DOHH2 (cell line): ENCODE measurements at regions not wholly inside any gene's neighbourhood (a gene's known extent, or its start where the extent isn't known, plus 50 kb on each side); places are given as distances from the start of the nearest gene placed in this dataset.
"Not testable (repeated sequence)": the region's sequence is repeated elsewhere in the genome, so short reads cannot be mapped to it uniquely, and the experiment has no call there.

Source experiments
- H3F3A ChIP-seq: fragments of 200-600 bp; sonication (generic), shearing (Covaris generic); 2 replicates; pipeline ENCODE4 v1.6.0; 2016; ENCODE audit warnings: antibody characterized with exemption, mild to moderate bottlenecking; ENCODE audit not compliant: control insufficient read depth, insufficient read depth
- H3K27ac ChIP-seq: fragments of 200-600 bp; sonication (generic); 2 replicates; pipeline ENCODE4 v1.5.1; 2014; ENCODE audit warnings: low read depth, mild to moderate bottlenecking, low read length, moderate library complexity
- H3K27me3 ChIP-seq: fragments of 200-600 bp; sonication (generic); 2 replicates; pipeline ENCODE4 v1.6.1; 2014; ENCODE audit warnings: mild to moderate bottlenecking, low read length, mixed read lengths; ENCODE audit not compliant: control insufficient read depth
- H3K36me3 ChIP-seq: fragments of 200-600 bp; sonication (generic); 2 replicates; pipeline ENCODE4 v1.6.1; 2014; ENCODE audit warnings: mild to moderate bottlenecking, low read length, moderate library complexity, mixed read lengths; ENCODE audit not compliant: control insufficient read depth
- H3K4me1 ChIP-seq: fragments of 200-600 bp; sonication (generic); 2 replicates; pipeline ENCODE4 v1.6.1; 2014; ENCODE audit warnings: mild to moderate bottlenecking, low read length, mixed read lengths; ENCODE audit not compliant: control insufficient read depth
- H3K4me2 ChIP-seq: fragments of 200-600 bp; sonication (generic); 2 replicates; pipeline ENCODE4 v1.6.0; 2014; ENCODE audit warnings: mild to moderate bottlenecking, low read length, moderate library complexity
- H3K4me3 ChIP-seq: fragments of 200-600 bp; sonication (generic); 2 replicates; pipeline ENCODE4 v1.5.1; 2014; ENCODE audit warnings: mild to moderate bottlenecking, low read length, mixed read lengths
- H3K79me2 ChIP-seq: fragments of 200-600 bp; sonication (generic); 2 replicates; pipeline ENCODE4 v1.6.1; 2014; ENCODE audit warnings: mild to moderate bottlenecking, low read length, mixed read lengths; ENCODE audit not compliant: control insufficient read depth
- H3K9me2 ChIP-seq: fragments of 200-600 bp; sonication (generic); replicated peaks from 2 replicates; pipeline ENCODE4 v1.6.1; 2014; ENCODE audit warnings: mild to moderate bottlenecking, low read length, mixed read lengths; ENCODE audit not compliant: control insufficient read depth
- H3K9me3 ChIP-seq: fragments of 200-600 bp; sonication (generic); 2 replicates; pipeline ENCODE4 v1.6.1; 2014; ENCODE audit warnings: antibody characterized with exemption, low read length, mixed read lengths; ENCODE audit not compliant: control insufficient read depth, insufficient read depth
- H4K20me1 ChIP-seq: fragments of 200-600 bp; sonication (generic); 2 replicates; pipeline ENCODE4 v1.6.0; 2014; ENCODE audit warnings: low read depth, mild to moderate bottlenecking, antibody characterized with exemption, low read length, moderate library complexity; ENCODE audit not compliant: control insufficient read depth, insufficient read depth
- EZH2phosphoT487 ChIP-seq: fragments of 200-600 bp; sonication (generic); IDR thresholded peaks from 2 replicates; pipeline ENCODE4 v1.6.1; 2017; ENCODE audit warnings: borderline replicate concordance, mild to moderate bottlenecking, antibody characterized with exemption, low read length, moderate library complexity, mixed read lengths
- TF ChIP-seq, protein P1 (sequence below): fragments of 200-600 bp; sonication (generic); IDR thresholded peaks from one replicate; pipeline ENCODE4 v1.5.1; 2014; ENCODE audit warnings: antibody characterized with exemption, mild to moderate bottlenecking, low read depth, low read length; ENCODE audit not compliant: poor library complexity, severe bottlenecking

DNA sequence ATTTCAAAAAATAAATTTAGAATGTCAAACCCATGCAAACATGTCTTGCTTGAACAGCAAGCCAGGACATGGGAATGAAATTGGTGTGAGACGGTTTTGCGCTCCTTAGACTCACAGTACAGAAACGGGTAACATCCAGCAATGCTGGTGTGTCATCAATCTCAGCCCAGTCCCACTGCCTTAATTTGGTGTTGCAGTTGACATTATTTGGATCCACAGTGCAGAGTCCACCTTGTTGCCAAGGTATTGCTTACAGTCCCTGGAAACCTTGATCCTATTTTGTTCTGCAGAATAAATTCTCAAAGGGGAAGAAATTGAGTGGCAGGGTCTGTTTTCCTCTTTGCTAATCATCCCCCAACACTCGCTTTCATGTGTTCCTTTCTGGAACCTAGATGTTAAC lies 311.6 kb upstream of the MON1B start:
- Histone ChIP-seq H3K36me3 (no peaks in the 10 kb centered on the region), H3K4me1 (peaks cover 10% of the 10 kb centered on the region), H3K9me3 (peaks cover 7% of the 10 kb centered on the region; the same call in 1 of the 2 replicates), H3K4me3 (no peak overlapping the region), H3K4me2 (no peak overlapping the region), H4K20me1 (no peaks in the 10 kb centered on the region), H3F3A (no peaks in the 10 kb centered on the region), H3K27me3 (no peaks in the 10 kb centered on the region), H3K79me2 (no peaks in the 10 kb centered on the region), H3K9me2 (no peaks in the 10 kb centered on the region), H3K27ac (no peak overlapping the region)
- TF ChIP-seq, protein P1, sequence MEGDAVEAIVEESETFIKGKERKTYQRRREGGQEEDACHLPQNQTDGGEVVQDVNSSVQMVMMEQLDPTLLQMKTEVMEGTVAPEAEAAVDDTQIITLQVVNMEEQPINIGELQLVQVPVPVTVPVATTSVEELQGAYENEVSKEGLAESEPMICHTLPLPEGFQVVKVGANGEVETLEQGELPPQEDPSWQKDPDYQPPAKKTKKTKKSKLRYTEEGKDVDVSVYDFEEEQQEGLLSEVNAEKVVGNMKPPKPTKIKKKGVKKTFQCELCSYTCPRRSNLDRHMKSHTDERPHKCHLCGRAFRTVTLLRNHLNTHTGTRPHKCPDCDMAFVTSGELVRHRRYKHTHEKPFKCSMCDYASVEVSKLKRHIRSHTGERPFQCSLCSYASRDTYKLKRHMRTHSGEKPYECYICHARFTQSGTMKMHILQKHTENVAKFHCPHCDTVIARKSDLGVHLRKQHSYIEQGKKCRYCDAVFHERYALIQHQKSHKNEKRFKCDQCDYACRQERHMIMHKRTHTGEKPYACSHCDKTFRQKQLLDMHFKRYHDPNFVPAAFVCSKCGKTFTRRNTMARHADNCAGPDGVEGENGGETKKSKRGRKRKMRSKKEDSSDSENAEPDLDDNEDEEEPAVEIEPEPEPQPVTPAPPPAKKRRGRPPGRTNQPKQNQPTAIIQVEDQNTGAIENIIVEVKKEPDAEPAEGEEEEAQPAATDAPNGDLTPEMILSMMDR: no peak
- TF ChIP-seq EZH2phosphoT487: no peak

DNA sequence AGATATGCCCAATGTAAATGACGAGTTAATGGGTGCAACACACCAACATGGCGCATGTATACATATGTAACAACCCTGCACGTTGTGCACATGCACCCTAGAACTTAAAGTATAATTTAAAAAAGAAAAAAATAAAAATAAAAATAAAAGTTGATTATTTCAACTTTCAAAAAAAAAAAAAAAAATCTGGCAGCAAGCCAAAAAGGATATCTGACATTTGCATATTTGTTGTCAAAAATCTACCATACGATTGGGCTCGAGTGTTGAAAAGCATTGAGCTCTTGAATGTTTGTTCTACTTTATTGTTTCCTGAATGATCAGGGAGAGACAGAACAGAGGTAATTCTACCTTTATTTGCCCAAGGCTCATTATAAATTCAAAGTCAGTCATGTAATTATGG lies 310.5 kb upstream of the MON1B start:
- not testable (repeated sequence) for H3K9me2 ChIP-seq

DNA sequence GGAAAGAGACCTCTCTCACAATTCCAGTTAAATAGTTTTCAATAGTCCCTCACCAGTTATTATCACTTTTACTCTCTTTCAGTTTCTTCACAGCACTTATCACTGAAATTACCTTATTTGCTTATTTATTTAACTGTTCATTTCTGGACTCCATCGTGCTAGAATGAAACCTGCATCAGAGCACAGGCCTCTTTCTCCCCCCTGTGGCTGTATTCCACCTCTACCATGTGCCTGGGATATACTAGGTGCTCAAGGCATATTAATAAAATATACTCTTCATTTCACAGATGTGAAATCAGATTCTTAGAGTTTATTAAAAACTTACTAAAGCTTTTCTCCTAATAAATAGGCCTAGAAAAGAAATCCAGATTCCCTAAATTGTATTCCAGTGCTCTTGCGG lies 308.9 kb upstream of the MON1B start:
- Histone ChIP-seq H4K20me1 (no peaks in the 10 kb centered on the region), H3K36me3 (no peaks in the 10 kb centered on the region), H3K4me3 (no peak overlapping the region), H3K27me3 (no peaks in the 10 kb centered on the region), H3K9me3 (peaks cover 7% of the 10 kb centered on the region; the same call in 1 of the 2 replicates), H3K4me1 (no peaks in the 10 kb centered on the region), H3F3A (no peaks in the 10 kb centered on the region), H3K79me2 (no peaks in the 10 kb centered on the region), H3K27ac (no peak overlapping the region), H3K4me2 (no peak overlapping the region), H3K9me2 (no peaks in the 10 kb centered on the region)
- no peak for TF ChIP-seq EZH2phosphoT487
- TF ChIP-seq, protein P1: no peak

More for the DNA sequence above, 310.5 kb upstream of the MON1B start:
- H3K79me2 ChIP-seq, H3K27ac ChIP-seq, H3K9me3 ChIP-seq, H4K20me1 ChIP-seq, H3K27me3 ChIP-seq, H3K4me3 ChIP-seq, H3K4me2 ChIP-seq, H3F3A ChIP-seq, H3K36me3 ChIP-seq: not testable (repeated sequence)
- peaks cover 10% of the 10 kb centered on the region for H3K4me1 ChIP-seq

DNA sequence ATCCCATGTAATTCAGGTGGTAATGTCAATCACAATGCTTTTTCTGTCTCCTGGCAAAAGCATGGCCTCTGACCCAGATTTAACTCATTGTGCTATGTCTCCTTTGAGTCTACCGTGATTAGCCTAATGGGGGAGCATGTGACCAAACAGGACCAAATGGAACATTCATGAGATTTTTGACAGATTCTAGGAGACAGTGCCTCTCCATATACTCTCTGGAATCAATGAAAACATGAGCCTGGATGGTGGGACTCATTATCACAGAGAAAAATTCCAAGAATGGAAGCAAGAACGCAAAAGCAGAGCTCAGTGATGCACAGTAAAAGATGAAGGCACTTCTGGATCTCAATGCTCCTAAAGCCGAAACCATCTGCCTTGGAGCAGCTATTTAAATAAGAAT lies 307.9 kb upstream of the MON1B start:
- Histone ChIP-seq H3K79me2 (no peaks in the 10 kb centered on the region), H3K4me2 (no peak overlapping the region), H3K9me2 (no peaks in the 10 kb centered on the region), H3K4me1 (no peaks in the 10 kb centered on the region), H3K27ac (no peak overlapping the region), H3K4me3 (no peak overlapping the region), H3F3A (no peaks in the 10 kb centered on the region), H4K20me1 (no peaks in the 10 kb centered on the region), H3K27me3 (no peaks in the 10 kb centered on the region), H3K36me3 (no peaks in the 10 kb centered on the region), H3K9me3 (peaks cover 6% of the 10 kb centered on the region; the same call in 1 of the 2 replicates)
- TF ChIP-seq EZH2phosphoT487: no peak
- TF ChIP-seq, protein P1: no peak
